K562 (cell line): ENCODE measurements at regions not wholly inside any gene's neighbourhood (a gene's known extent, or its start where the extent isn't known, plus 50 kb on each side); places are given as distances from the start of the nearest gene placed in this dataset.
A peak's percentile ranks its signal among the peaks of the same experiment; 100 is the strongest.

Experiments used
- ATAC-seq: fragments of 200-7000 bp; cut with Tn5 transposase; 3 replicates; pipeline ENCODE4 v1.9.1; 2020; ENCODE audit warnings: moderate library complexity
- BruUV-seq: library from RNA; stranded (reverse); fragments of 400-500 nt; replicated peaks from 2 replicates; lab custom pipeline; 2021; lab: Mats Ljungman, UMichigan
- CTCF ChIA-PET: fragments of 300-600 bp; formaldehyde crosslinking; extraction: SDS; loops from one replicate; lab custom pipeline; 2021; ENCODE audit warnings: low intra/inter-chr PET ratio; lab: Yijun Ruan, JAX
- POLR2A ChIA-PET: fragments of 300-600, 350-650 bp; sonication (Branson Sonifier 250); formaldehyde crosslinking; extraction: SDS; loops from one replicate; lab custom pipeline; 2021; ENCODE audit warnings: antibody characterized with exemption, inconsistent platforms; lab: Yijun Ruan, JAX
- DNase-seq, 4 experiments: peaks; one replicate each; pipeline versions ENCODE4 v3.0.0 to v3.0.0-alpha.2; 2011 to 2018; ENCODE audit warnings: low spot score in 3 of 4, mixed read lengths in 3 of 4; ENCODE audit errors: extremely low read depth in 1 of 4
- FAIRE-seq: peaks from 2 replicates; lab custom pipeline; 2011; peaks lifted over from hg19 to GRCh38; lab: Jason Lieb, UNC
- H2AFZ ChIP-seq: 2 replicates; pipeline ENCODE4 v1.6.0; 2011; ENCODE audit warnings: low read depth, low read length, control low read depth, inconsistent platforms
- H3K27ac ChIP-seq: fragments of 200-600 bp; 3 replicates; pipeline ENCODE4 v1.8.0; 2011; ENCODE audit warnings: low read depth, mild to moderate bottlenecking, control low read depth, inconsistent platforms, low read length, moderate library complexity, mixed read lengths; ENCODE audit errors: extremely low read depth
- H3K27me3 ChIP-seq, 2 experiments: fragments of 300-600 bp in 1 of 2; 2 replicates in 1 of 2; 3 replicates in 1 of 2; pipeline versions ENCODE4 v1.6.0 to v1.8.0; 2011; ENCODE audit warnings: inconsistent platforms in 2 of 2, low read length in 2 of 2, mild to moderate bottlenecking in 1 of 2, mixed read lengths in 1 of 2, moderate library complexity in 1 of 2; ENCODE audit not compliant: control insufficient read depth in 2 of 2, insufficient read depth in 2 of 2
- H3K36me3 ChIP-seq: fragments of 300-600 bp; 3 replicates; pipeline ENCODE4 v1.8.0; 2011; ENCODE audit warnings: mild to moderate bottlenecking, low read length, inconsistent platforms; ENCODE audit not compliant: control insufficient read depth, insufficient read depth
- H3K4me1 ChIP-seq, 2 experiments: fragments of 200-600 bp in 1 of 2; replicated peaks in 1 of 2; 2 replicates in 1 of 2; 3 replicates in 1 of 2; pipeline versions ENCODE4 v1.5.1 to v1.8.0; 2011; ENCODE audit warnings: inconsistent platforms in 2 of 2, low read length in 2 of 2, mild to moderate bottlenecking in 1 of 2, mixed read lengths in 1 of 2, moderate library complexity in 1 of 2; ENCODE audit not compliant: control insufficient read depth in 2 of 2, insufficient read depth in 2 of 2
- H3K4me2 ChIP-seq: 2 replicates; pipeline ENCODE4 v1.6.1; 2011; ENCODE audit warnings: low read length, control low read depth, inconsistent platforms, mixed read lengths; ENCODE audit not compliant: insufficient read depth
- H3K4me3 ChIP-seq: fragments of 200-600 bp; sonication (generic), shearing (Covaris generic); 2 replicates; pipeline ENCODE4 v1.5.1; 2016; ENCODE audit warnings: control low read depth, inconsistent platforms
- H3K79me2 ChIP-seq: fragments of 200-600 bp; 3 replicates; pipeline ENCODE4 v1.8.0; 2011; ENCODE audit warnings: low read length, inconsistent platforms; ENCODE audit not compliant: control insufficient read depth, insufficient read depth
- H3K9ac ChIP-seq, 2 experiments: 2 replicates each; pipeline versions ENCODE4 v1.6.0 to v1.6.1; 2011; ENCODE audit warnings: low read depth in 2 of 2, low read length in 2 of 2, control low read depth in 1 of 2, inconsistent platforms in 1 of 2, mild to moderate bottlenecking in 1 of 2, mixed read lengths in 1 of 2; ENCODE audit not compliant: insufficient read depth in 1 of 2
- H3K9me1 ChIP-seq: one replicate; pipeline ENCODE4 v1.6.0; 2011; ENCODE audit warnings: inconsistent platforms, mild to moderate bottlenecking, low read length, moderate library complexity; ENCODE audit not compliant: control insufficient read depth, insufficient read depth
- H3K9me3 ChIP-seq: replicated peaks from 2 replicates; pipeline ENCODE4 v1.5.1; 2011; ENCODE audit warnings: low read depth, low read length, inconsistent platforms; ENCODE audit not compliant: control insufficient read depth, insufficient read depth
- H4K20me1 ChIP-seq: replicated peaks from 2 replicates; pipeline ENCODE4 v1.6.1; 2011; ENCODE audit warnings: low read length, inconsistent platforms, mixed read lengths; ENCODE audit not compliant: control insufficient read depth, insufficient read depth
- BCL6 ChIP-seq: fragments of 250-450 bp; sonication (Bioruptor Pico); IDR thresholded peaks from 2 replicates; pipeline ENCODE4 v1.4.0; 2020
- BDP1 ChIP-seq: IDR thresholded peaks from 3 replicates; pipeline ENCODE4 v1.6.1; 2011; ENCODE audit not compliant: insufficient read length, insufficient read depth
- E2F3 ChIP-seq: fragments of 250-450 bp; sonication (Bioruptor Pico); IDR thresholded peaks from 2 replicates; pipeline ENCODE4 v1.4.0; 2020; ENCODE audit warnings: mild to moderate bottlenecking
- E2F8 ChIP-seq: fragments of 450-650 bp; IDR thresholded peaks from 2 replicates; pipeline ENCODE4 v1.7.1; 2018; ENCODE audit warnings: mild to moderate bottlenecking, low read depth; ENCODE audit not compliant: partially characterized antibody
- EGR1 ChIP-seq: fragments of 450-650 bp; conservative IDR thresholded peaks from 2 replicates; pipeline ENCODE4 v1.6.1; 2017; ENCODE audit warnings: mild to moderate bottlenecking
- ELK3 ChIP-seq: fragments of 450-650 bp; formaldehyde crosslinking; IDR thresholded peaks from 2 replicates; pipeline ENCODE4 v1.4.0; 2020; ENCODE audit warnings: mild to moderate bottlenecking
- EP300 ChIP-seq: IDR thresholded peaks from 2 replicates; pipeline ENCODE4 v1.6.1; 2012; ENCODE audit warnings: low read length, improper control_type of control experiment
- FOXJ2 ChIP-seq: fragments of 200-800 bp; sonication (Bioruptor generic); IDR thresholded peaks from 2 replicates; pipeline ENCODE4 v1.6.1; 2016; ENCODE audit warnings: missing genetic modification characterization, missing compliant biosample characterization
- KLF1 ChIP-seq: fragments of 450-650 bp; IDR thresholded peaks from 2 replicates; pipeline ENCODE4 v1.6.1; 2016; ENCODE audit warnings: missing genetic modification characterization, missing compliant biosample characterization
- PPARD ChIP-seq: fragments of 250-450 bp; sonication (Bioruptor Pico); IDR thresholded peaks from 2 replicates; pipeline ENCODE4 v1.8.0; 2022; ENCODE audit warnings: inconsistent platforms, mild to moderate bottlenecking, moderate library complexity
- SMAD2 ChIP-seq: fragments of 150-350 bp; IDR thresholded peaks from 2 replicates; pipeline ENCODE4 v1.6.1; 2014; ENCODE audit warnings: low read depth, mild to moderate bottlenecking, low read length
- SRSF1 ChIP-seq: fragments of 200-400 bp; formaldehyde crosslinking; IDR thresholded peaks from 2 replicates; pipeline ENCODE4 v1.6.1; 2017; ENCODE audit warnings: mild to moderate bottlenecking, low read depth, low read length, moderate library complexity
- TFE3 ChIP-seq: fragments of 450-650 bp; formaldehyde crosslinking; IDR thresholded peaks from 2 replicates; pipeline ENCODE4 v1.4.0; 2020; ENCODE audit warnings: mild to moderate bottlenecking, mixed read lengths
- ZBTB1 ChIP-seq: sonication (generic); formaldehyde crosslinking; IDR thresholded peaks from 2 replicates; pipeline ENCODE4 v1.8.1; 2023; ENCODE audit warnings: missing genetic modification reagents, low read depth, mild to moderate bottlenecking, borderline replicate concordance
- ZBTB17 ChIP-seq: fragments of 450-650 bp; formaldehyde crosslinking; IDR thresholded peaks from 2 replicates; pipeline ENCODE4 v1.4.0; 2020; ENCODE audit warnings: mild to moderate bottlenecking
- ZNF12 ChIP-seq: sonication (generic); formaldehyde crosslinking; IDR thresholded peaks from 2 replicates; pipeline ENCODE4 v1.4.0; 2020; ENCODE audit warnings: mild to moderate bottlenecking, missing genetic modification reagents
- WGBS: fragments of 100-300 bp; shearing (Covaris generic); methylation state at CpG from one replicate; pipeline ENCODE4 v1.1.6; 2016; ENCODE audit warnings: low coverage, mixed read lengths; ENCODE audit not compliant: insufficient coverage; ENCODE audit errors: missing lambda C conversion rate; 5-methylcytosine and 5-hydroxymethylcytosine counted together
- in situ Hi-C: fragments of 300-500 bp; cut with MboI; formaldehyde crosslinking; loops from 4 replicates; pipeline ENCODE4 v1.15.0; 2018; ENCODE audit warnings: inconsistent platforms, mixed read lengths
- intact Hi-C: fragments of 100-400 bp; cut with micrococcal nuclease; formaldehyde crosslinking; loops from 2 replicates; pipeline ENCODE4 v1.14.2; 2022

- Histone ChIP-seq H3K27ac (no peak overlapping the region), H3K36me3 (no peaks in the 10 kb centered on the region), H4K20me1 (no peaks in the 10 kb centered on the region), H2AFZ (no peak overlapping the region), H3K9me3 (no peaks in the 10 kb centered on the region), H3K4me1 (no peaks in the 10 kb centered on the region; a peak in 1 of 5 replicates), H3K27me3 (no peaks in the 10 kb centered on the region), H3K4me3 (no peak overlapping the region), H3K9ac (no peak overlapping the region), H3K79me2 (no peaks in the 10 kb centered on the region), H3K9me1 (no peaks in the 10 kb centered on the region), H3K4me2 (no peak overlapping the region)
- ChIA-PET POLR2A (interaction anchor here (0.6 kb wide), 1 partner anchor 42 kb away, joined by 3 read pairs; no protein-coding TSS in a partner anchor), CTCF (no interaction called here)
- in situ Hi-C loops (no loop called here), intact Hi-C loops (no loop called here)
- ATAC-seq, result no peak
- WGBS, result 51% methylated on average over 2 of the region's 2 CpGs
- no peak for TF ChIP-seq BCL6 (CRISPR knock-in tag)
- no peak for TF ChIP-seq ELK3 (CRISPR knock-in tag)
- no peak for TF ChIP-seq E2F3
- TF ChIP-seq SMAD2, result no peak
- TF ChIP-seq KLF1 (tag), result no peak
- TF ChIP-seq SRSF1, result no peak
- TF ChIP-seq BDP1, result no peak
- 0 out of 2 replicates have a peak, but pooled peaks have one; percentile 5 for TF ChIP-seq EGR1
- TF ChIP-seq TFE3, result peak; percentile 75
- no peak for TF ChIP-seq EP300
- no peak for TF ChIP-seq ZBTB1 (CRISPR knock-in tag)
- TF ChIP-seq ZNF12 (CRISPR knock-in tag), result no peak
- no peak for TF ChIP-seq FOXJ2 (tag)
- no peak for TF ChIP-seq ZBTB17 (CRISPR knock-in tag)
- TF ChIP-seq PPARD, result no peak
- no peak for TF ChIP-seq E2F8
- DNase-seq, result no peak
- BruUV-seq, result no TSS peak
- no peak for FAIRE-seq
Observed at GRCh38 chr6:10330515-10330914, 84.4 kb downstream of the TFAP2A start.
